ENCODE measurements at regions not wholly inside any gene's neighbourhood (a gene's known extent, or its start where the extent isn't known, plus 50 kb on each side); places are given as distances from the start of the nearest gene placed in this dataset.

DNA sequence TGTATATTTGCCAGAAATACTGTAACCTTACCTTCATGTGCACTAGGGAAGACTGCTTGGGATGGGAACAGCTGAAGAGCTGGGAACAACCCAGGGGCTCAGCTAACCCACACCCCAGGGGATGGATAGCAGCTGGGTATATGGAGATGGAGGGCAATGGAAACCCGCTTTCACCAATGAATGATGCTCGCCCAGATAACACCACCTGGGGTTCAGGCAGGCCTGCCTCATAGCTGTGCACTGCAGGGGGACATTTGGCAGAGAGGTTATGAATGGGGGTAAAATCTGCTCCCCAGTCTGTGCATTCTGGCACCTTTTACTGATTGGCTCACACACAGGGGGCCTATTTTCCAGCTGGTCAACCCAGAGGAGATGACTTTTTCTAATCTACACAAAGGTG, 170.7 kb downstream of the CHST1 start:
- H3K27me3 ChIP-seq (ENCODE audit: insufficient read depth), result no peaks in the 10 kb centered on the region
- Mint-ChIP-seq H3K9me3 (no peaks in the 10 kb centered on the region; the same call in 2 of the 3 replicates), H3K4me1 (peaks cover under 1% of the 10 kb centered on the region; the same call in 2 of the 3 replicates), H3K4me3 (no peak overlapping the region), H3K27ac (no peak overlapping the region), H3K36me3 (ENCODE audit: low read depth) (no peaks in the 10 kb centered on the region), H3K27me3 (ENCODE audit: insufficient read depth, low read depth, poor library complexity) (no peaks in the 10 kb centered on the region)
- no peaks in the 10 kb centered on the region for H3K79me2 ChIP-seq (replicated peaks; ENCODE audit: insufficient read depth)
- H3F3A ChIP-seq (replicated peaks; ENCODE audit: low read depth), result no peaks in the 10 kb centered on the region
- DNase-seq (ENCODE audit: low spot score), result no peak
- H3K4me1 ChIP-seq (ENCODE audit: insufficient read depth), result no peaks in the 10 kb centered on the region
- TF ChIP-seq EZH2 (IDR thresholded peaks at IDR 0.05; ENCODE audit: low read depth, unreplicated experiment) (no peak), POLR2AphosphoS5 (IDR thresholded peaks at IDR 0.05; ENCODE audit: low read depth) (no peak), JUNB (IDR thresholded peaks at IDR 0.05; ENCODE audit: unreplicated experiment) (no peak), ZNF331 (CRISPR knock-in tag; IDR thresholded peaks at IDR 0.05; ENCODE audit: low read depth) (no peak), STAT1 (IDR thresholded peaks at IDR 0.05; ENCODE audit: unreplicated experiment) (no peak), NANOG (IDR thresholded peaks at IDR 0.05; ENCODE audit: borderline replicate concordance) (no peak), EZH2phosphoT487 (IDR thresholded peaks at IDR 0.05; ENCODE audit: unreplicated experiment) (no peak), CREB1 (CRISPR knock-in tag; IDR thresholded peaks at IDR 0.05; ENCODE audit: low read depth) (no peak)
- TF ChIP-seq, protein P1, sequence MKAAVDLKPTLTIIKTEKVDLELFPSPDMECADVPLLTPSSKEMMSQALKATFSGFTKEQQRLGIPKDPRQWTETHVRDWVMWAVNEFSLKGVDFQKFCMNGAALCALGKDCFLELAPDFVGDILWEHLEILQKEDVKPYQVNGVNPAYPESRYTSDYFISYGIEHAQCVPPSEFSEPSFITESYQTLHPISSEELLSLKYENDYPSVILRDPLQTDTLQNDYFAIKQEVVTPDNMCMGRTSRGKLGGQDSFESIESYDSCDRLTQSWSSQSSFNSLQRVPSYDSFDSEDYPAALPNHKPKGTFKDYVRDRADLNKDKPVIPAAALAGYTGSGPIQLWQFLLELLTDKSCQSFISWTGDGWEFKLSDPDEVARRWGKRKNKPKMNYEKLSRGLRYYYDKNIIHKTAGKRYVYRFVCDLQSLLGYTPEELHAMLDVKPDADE (IDR thresholded peaks at IDR 0.05), result no peak
- TF ChIP-seq, protein P2, sequence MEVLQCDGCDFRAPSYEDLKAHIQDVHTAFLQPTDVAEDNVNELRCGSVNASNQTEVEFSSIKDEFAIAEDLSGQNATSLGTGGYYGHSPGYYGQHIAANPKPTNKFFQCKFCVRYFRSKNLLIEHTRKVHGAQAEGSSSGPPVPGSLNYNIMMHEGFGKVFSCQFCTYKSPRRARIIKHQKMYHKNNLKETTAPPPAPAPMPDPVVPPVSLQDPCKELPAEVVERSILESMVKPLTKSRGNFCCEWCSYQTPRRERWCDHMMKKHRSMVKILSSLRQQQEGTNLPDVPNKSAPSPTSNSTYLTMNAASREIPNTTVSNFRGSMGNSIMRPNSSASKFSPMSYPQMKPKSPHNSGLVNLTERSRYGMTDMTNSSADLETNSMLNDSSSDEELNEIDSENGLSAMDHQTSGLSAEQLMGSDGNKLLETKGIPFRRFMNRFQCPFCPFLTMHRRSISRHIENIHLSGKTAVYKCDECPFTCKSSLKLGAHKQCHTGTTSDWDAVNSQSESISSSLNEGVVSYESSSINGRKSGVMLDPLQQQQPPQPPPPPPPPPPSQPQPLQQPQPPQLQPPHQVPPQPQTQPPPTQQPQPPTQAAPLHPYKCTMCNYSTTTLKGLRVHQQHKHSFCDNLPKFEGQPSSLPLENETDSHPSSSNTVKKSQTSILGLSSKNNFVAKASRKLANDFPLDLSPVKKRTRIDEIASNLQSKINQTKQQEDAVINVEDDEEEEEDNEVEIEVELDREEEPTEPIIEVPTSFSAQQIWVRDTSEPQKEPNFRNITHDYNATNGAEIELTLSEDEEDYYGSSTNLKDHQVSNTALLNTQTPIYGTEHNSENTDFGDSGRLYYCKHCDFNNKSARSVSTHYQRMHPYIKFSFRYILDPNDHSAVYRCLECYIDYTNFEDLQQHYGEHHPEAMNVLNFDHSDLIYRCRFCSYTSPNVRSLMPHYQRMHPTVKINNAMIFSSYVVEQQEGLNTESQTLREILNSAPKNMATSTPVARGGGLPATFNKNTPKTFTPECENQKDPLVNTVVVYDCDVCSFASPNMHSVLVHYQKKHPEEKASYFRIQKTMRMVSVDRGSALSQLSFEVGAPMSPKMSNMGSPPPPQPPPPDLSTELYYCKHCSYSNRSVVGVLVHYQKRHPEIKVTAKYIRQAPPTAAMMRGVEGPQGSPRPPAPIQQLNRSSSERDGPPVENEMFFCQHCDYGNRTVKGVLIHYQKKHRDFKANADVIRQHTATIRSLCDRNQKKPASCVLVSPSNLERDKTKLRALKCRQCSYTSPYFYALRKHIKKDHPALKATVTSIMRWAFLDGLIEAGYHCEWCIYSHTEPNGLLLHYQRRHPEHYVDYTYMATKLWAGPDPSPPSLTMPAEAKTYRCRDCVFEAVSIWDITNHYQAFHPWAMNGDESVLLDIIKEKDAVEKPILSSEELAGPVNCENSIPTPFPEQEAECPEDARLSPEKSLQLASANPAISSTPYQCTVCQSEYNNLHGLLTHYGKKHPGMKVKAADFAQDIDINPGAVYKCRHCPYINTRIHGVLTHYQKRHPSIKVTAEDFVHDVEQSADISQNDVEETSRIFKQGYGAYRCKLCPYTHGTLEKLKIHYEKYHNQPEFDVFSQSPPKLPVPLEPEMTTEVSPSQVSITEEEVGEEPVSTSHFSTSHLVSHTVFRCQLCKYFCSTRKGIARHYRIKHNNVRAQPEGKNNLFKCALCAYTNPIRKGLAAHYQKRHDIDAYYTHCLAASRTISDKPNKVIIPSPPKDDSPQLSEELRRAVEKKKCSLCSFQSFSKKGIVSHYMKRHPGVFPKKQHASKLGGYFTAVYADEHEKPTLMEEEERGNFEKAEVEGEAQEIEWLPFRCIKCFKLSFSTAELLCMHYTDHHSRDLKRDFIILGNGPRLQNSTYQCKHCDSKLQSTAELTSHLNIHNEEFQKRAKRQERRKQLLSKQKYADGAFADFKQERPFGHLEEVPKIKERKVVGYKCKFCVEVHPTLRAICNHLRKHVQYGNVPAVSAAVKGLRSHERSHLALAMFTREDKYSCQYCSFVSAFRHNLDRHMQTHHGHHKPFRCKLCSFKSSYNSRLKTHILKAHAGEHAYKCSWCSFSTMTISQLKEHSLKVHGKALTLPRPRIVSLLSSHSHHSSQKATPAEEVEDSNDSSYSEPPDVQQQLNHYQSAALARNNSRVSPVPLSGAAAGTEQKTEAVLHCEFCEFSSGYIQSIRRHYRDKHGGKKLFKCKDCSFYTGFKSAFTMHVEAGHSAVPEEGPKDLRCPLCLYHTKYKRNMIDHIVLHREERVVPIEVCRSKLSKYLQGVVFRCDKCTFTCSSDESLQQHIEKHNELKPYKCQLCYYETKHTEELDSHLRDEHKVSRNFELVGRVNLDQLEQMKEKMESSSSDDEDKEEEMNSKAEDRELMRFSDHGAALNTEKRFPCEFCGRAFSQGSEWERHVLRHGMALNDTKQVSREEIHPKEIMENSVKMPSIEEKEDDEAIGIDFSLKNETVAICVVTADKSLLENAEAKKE (CRISPR knock-in tag; IDR thresholded peaks at IDR 0.05), result no peak
- TF ChIP-seq, protein P3, sequence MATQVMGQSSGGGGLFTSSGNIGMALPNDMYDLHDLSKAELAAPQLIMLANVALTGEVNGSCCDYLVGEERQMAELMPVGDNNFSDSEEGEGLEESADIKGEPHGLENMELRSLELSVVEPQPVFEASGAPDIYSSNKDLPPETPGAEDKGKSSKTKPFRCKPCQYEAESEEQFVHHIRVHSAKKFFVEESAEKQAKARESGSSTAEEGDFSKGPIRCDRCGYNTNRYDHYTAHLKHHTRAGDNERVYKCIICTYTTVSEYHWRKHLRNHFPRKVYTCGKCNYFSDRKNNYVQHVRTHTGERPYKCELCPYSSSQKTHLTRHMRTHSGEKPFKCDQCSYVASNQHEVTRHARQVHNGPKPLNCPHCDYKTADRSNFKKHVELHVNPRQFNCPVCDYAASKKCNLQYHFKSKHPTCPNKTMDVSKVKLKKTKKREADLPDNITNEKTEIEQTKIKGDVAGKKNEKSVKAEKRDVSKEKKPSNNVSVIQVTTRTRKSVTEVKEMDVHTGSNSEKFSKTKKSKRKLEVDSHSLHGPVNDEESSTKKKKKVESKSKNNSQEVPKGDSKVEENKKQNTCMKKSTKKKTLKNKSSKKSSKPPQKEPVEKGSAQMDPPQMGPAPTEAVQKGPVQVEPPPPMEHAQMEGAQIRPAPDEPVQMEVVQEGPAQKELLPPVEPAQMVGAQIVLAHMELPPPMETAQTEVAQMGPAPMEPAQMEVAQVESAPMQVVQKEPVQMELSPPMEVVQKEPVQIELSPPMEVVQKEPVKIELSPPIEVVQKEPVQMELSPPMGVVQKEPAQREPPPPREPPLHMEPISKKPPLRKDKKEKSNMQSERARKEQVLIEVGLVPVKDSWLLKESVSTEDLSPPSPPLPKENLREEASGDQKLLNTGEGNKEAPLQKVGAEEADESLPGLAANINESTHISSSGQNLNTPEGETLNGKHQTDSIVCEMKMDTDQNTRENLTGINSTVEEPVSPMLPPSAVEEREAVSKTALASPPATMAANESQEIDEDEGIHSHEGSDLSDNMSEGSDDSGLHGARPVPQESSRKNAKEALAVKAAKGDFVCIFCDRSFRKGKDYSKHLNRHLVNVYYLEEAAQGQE (IDR thresholded peaks at IDR 0.05; ENCODE audit: unreplicated experiment), result no peak
- H3K4me2 ChIP-seq, result no peak overlapping the region
- H3K4me3 ChIP-seq, result no peak overlapping the region
- H4K20me1 ChIP-seq (replicated peaks; ENCODE audit: insufficient read depth), result no peaks in the 10 kb centered on the region
- H3K36me3 ChIP-seq (ENCODE audit: insufficient read depth), result no peaks in the 10 kb centered on the region
- no peak overlapping the region for H3K27ac ChIP-seq (ENCODE audit: low read depth)
- no peaks in the 10 kb centered on the region for H3K9me2 ChIP-seq (ENCODE audit: insufficient read depth)
- no peak overlapping the region for H2AFZ ChIP-seq
- no peak for ATAC-seq

All from GM23338 (cell line).